Thyroid gland (tissue), 4 donors: ENCODE measurements at regions not wholly inside any gene's neighbourhood (a gene's known extent, or its start where the extent isn't known, plus 50 kb on each side); places are given as distances from the start of the nearest gene placed in this dataset.

Source experiments
- DNase-seq, 2 donors: peaks; one replicate each; pipeline ENCODE4 v3.0.0-alpha.2; 2019
- H3K27ac ChIP-seq, 3 donors: fragments of 200-600 bp; sonication (generic); 1 replicate in 2 of 3; 2 replicates in 1 of 3; pipeline ENCODE4 v1.5.1; 2016 to 2019; ENCODE audit warnings: mild to moderate bottlenecking in 1 of 3, moderate library complexity in 1 of 3
- H3K27me3 ChIP-seq: fragments of 200-600 bp; sonication (generic); one replicate; pipeline ENCODE4 v1.5.1; 2019
- H3K36me3 ChIP-seq, 2 donors: fragments of 200-600 bp; sonication (generic); one replicate each; pipeline ENCODE4 v1.5.1; 2016 to 2019
- H3K4me1 ChIP-seq, 2 donors: fragments of 200-600 bp; sonication (generic); one replicate each; pipeline ENCODE4 v1.5.1; 2017 to 2019
- H3K4me3 ChIP-seq, 3 donors: fragments of 200-600 bp; sonication (generic); replicated peaks in 1 of 3; 1 replicate in 2 of 3; 2 replicates in 1 of 3; pipeline ENCODE4 v1.5.1; 2016; ENCODE audit warnings: mild to moderate bottlenecking in 1 of 3
- H3K9me3 ChIP-seq: fragments of 200-600 bp; sonication (generic); one replicate; pipeline ENCODE4 v1.5.1; 2017
- CTCF ChIP-seq, 6 experiments: fragments of 200-600 bp in 3 of 6; fragments of 450-650 bp in 3 of 6; sonication (generic) in 3 of 6; IDR thresholded peaks; one replicate each; pipeline ENCODE4 v1.5.1; 2016 to 2019; ENCODE audit warnings: antibody characterized with exemption in 6 of 6, mild to moderate bottlenecking in 2 of 6, inconsistent platforms in 1 of 6, moderate library complexity in 1 of 6
- POLR2A ChIP-seq, 2 donors: fragments of 450-650 bp; IDR thresholded peaks; one replicate each; pipeline ENCODE4 v1.6.1; 2017; ENCODE audit warnings: antibody characterized with exemption in 2 of 2, mild to moderate bottlenecking in 2 of 2, moderate library complexity in 1 of 2
- WGBS, 2 donors: methylation state at CpG; one replicate each; pipeline ENCODE4 v1.1.5; 2017; 5-methylcytosine and 5-hydroxymethylcytosine counted together
- intact Hi-C: fragments of 100-400 bp; cut with DNase I; formaldehyde crosslinking; loops from one replicate; pipeline ENCODE4 v1.15.1; 2023

GRCh38 chr6:74060354-74060753, 364.4 kb downstream of the CD109 start:
- TF ChIP-seq CTCF (IDR thresholded peaks at IDR 0.05) (no peak), POLR2A (IDR thresholded peaks at IDR 0.05) (no peak)
- no peaks in the 10 kb centered on the region for H3K4me1 ChIP-seq
- H3K36me3 ChIP-seq: no peaks in the 10 kb centered on the region
- no peak overlapping the region for H3K4me3 ChIP-seq
- intact Hi-C loops: no loop called here
- WGBS, 2 donors: 88 to 90% methylated on average over 2 of the region's 2 CpGs
- DNase-seq: no peak
- H3K9me3 ChIP-seq: no peaks in the 10 kb centered on the region
- H3K27ac ChIP-seq: no peak overlapping the region
- no peaks in the 10 kb centered on the region for H3K27me3 ChIP-seq

- Histone ChIP-seq H3K9me3 (no peaks in the 10 kb centered on the region), H3K4me3 (no peak overlapping the region), H3K27ac (no peak overlapping the region), H3K4me1 (no peaks in the 10 kb centered on the region), H3K27me3 (no peaks in the 10 kb centered on the region), H3K36me3 (no peaks in the 10 kb centered on the region)
- TF ChIP-seq CTCF (IDR thresholded peaks at IDR 0.05): no peak
- no peak for DNase-seq
- WGBS, 2 donors: 72 to 81% methylated on average over 2 of the region's 2 CpGs
- intact Hi-C loops: no loop called here
These were observed 362.6 kb downstream of the CD109 start for GRCh38 chr6:74058606-74059005.

- WGBS, 2 donors: 84% methylated on average over 2 of the region's 2 CpGs
- TF ChIP-seq CTCF (IDR thresholded peaks at IDR 0.05): no peak
- no peak for TF ChIP-seq POLR2A (IDR thresholded peaks at IDR 0.05)
- H3K27ac ChIP-seq: no peak overlapping the region
- DNase-seq: no peak
- H3K27me3 ChIP-seq: no peaks in the 10 kb centered on the region
- H3K4me3 ChIP-seq: no peak overlapping the region
- H3K36me3 ChIP-seq: no peaks in the 10 kb centered on the region
- no peaks in the 10 kb centered on the region for H3K4me1 ChIP-seq
- intact Hi-C loops: no loop called here
- H3K9me3 ChIP-seq: no peaks in the 10 kb centered on the region
These were observed 361.3 kb downstream of the CD109 start for GRCh38 chr6:74057326-74057725.

- Histone ChIP-seq H3K27me3 (no peaks in the 10 kb centered on the region), H3K4me1 (no peaks in the 10 kb centered on the region), H3K36me3 (no peaks in the 10 kb centered on the region), H3K27ac (no peak overlapping the region), H3K4me3 (no peak overlapping the region), H3K9me3 (no peaks in the 10 kb centered on the region)
- TF ChIP-seq CTCF (IDR thresholded peaks at IDR 0.05): no peak
- TF ChIP-seq POLR2A (IDR thresholded peaks at IDR 0.05): no peak
- no peak for DNase-seq
- intact Hi-C loops: no loop called here
These were observed 358.2 kb downstream of the CD109 start for GRCh38 chr6:74054190-74054589.

- Histone ChIP-seq H3K4me1 (no peaks in the 10 kb centered on the region), H3K27ac (no peak overlapping the region), H3K36me3 (no peaks in the 10 kb centered on the region), H3K9me3 (no peaks in the 10 kb centered on the region), H3K4me3 (no peak overlapping the region), H3K27me3 (no peaks in the 10 kb centered on the region)
- DNase-seq: no peak
- TF ChIP-seq POLR2A (IDR thresholded peaks at IDR 0.05) (no peak), CTCF (IDR thresholded peaks at IDR 0.05) (no peak)
- 53 to 59% methylated on average over 3 of the region's 3 CpGs for WGBS, 2 donors
- intact Hi-C loops: no loop called here
These were observed 354.9 kb downstream of the CD109 start for GRCh38 chr6:74050921-74051320.
